OCI-LY7 (cell line): ENCODE measurements at regions not wholly inside any gene's neighbourhood (a gene's known extent, or its start where the extent isn't known, plus 50 kb on each side); places are given as distances from the start of the nearest gene placed in this dataset.

Experiments
- EZH2phosphoT487 ChIP-seq: fragments of 200-600 bp; sonication (generic); IDR thresholded peaks from 2 replicates; pipeline ENCODE4 v1.6.1; 2018; ENCODE audit warnings: low read depth, borderline replicate concordance, mild to moderate bottlenecking, mixed run types, antibody characterized with exemption, low read length, moderate library complexity, mixed read lengths
- TF ChIP-seq, protein P1 (sequence below): fragments of 200-600 bp; sonication (generic); conservative IDR thresholded peaks from 2 replicates; pipeline ENCODE4 v1.5.1; 2014; ENCODE audit warnings: mild to moderate bottlenecking, antibody characterized with exemption, low read length, moderate library complexity, mixed read lengths

GRCh38 chr13:67389171-67389570, 159.0 kb upstream of the PCDH9 start:
- TF ChIP-seq, protein P1, sequence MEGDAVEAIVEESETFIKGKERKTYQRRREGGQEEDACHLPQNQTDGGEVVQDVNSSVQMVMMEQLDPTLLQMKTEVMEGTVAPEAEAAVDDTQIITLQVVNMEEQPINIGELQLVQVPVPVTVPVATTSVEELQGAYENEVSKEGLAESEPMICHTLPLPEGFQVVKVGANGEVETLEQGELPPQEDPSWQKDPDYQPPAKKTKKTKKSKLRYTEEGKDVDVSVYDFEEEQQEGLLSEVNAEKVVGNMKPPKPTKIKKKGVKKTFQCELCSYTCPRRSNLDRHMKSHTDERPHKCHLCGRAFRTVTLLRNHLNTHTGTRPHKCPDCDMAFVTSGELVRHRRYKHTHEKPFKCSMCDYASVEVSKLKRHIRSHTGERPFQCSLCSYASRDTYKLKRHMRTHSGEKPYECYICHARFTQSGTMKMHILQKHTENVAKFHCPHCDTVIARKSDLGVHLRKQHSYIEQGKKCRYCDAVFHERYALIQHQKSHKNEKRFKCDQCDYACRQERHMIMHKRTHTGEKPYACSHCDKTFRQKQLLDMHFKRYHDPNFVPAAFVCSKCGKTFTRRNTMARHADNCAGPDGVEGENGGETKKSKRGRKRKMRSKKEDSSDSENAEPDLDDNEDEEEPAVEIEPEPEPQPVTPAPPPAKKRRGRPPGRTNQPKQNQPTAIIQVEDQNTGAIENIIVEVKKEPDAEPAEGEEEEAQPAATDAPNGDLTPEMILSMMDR, result no peak
- no peak for TF ChIP-seq EZH2phosphoT487
